HCT116 (cell line): ENCODE measurements at regions not wholly inside any gene's neighbourhood (a gene's known extent, or its start where the extent isn't known, plus 50 kb on each side); places are given as distances from the start of the nearest gene placed in this dataset.

Experiments
- ATAC-seq: fragments of 200-7000 bp; cut with Tn5 transposase; 2 replicates; pipeline ENCODE4 v1.9.1; 2020; ENCODE audit warnings: mild to moderate bottlenecking, moderate library complexity
- BruUV-seq: library from RNA; stranded (reverse); fragments of 400-500 nt; replicated peaks from 2 replicates; lab custom pipeline; 2021; lab: Mats Ljungman, UMichigan
- CTCF ChIA-PET: fragments of 300-600 bp; sonication (Branson Sonifier 250); formaldehyde crosslinking; loops from one replicate; lab custom pipeline; 2021; ENCODE audit warnings: antibody characterized with exemption; lab: Charles Lee
- POLR2A ChIA-PET: fragments of 300-600, 350-600 bp; sonication (Branson Sonifier 250); formaldehyde crosslinking; loops from one replicate; lab custom pipeline; 2021; ENCODE audit warnings: antibody characterized with exemption; lab: Charles Lee
- RAD21 ChIA-PET, 2 experiments: fragments of 300-600 bp; sonication (Branson Sonifier 250); formaldehyde crosslinking; loops; one replicate each; lab custom pipeline; 2023; ENCODE audit warnings: low total read pairs in 2 of 2; ENCODE audit not compliant: uncharacterized antibody in 2 of 2, unreplicated experiment in 2 of 2, low non-redundant PET in 1 of 2; lab: Charles Lee
- DNase-seq: peaks from one replicate; pipeline ENCODE4 v3.0.0-alpha.2; 2010; ENCODE audit warnings: low read depth, low spot score
- H2AFZ ChIP-seq: fragments of 200-600 bp; shearing (Covaris generic), sonication (generic); 2 replicates; pipeline ENCODE4 v1.6.1; 2017; ENCODE audit warnings: low read depth, mixed run types, mixed read lengths, antibody characterized with exemption, low read length; ENCODE audit not compliant: poor library complexity, severe bottlenecking
- H3K27ac ChIP-seq: 2 replicates; pipeline ENCODE4 v1.5.1; 2012; ENCODE audit warnings: low read depth, low read length
- H3K27me3 ChIP-seq: fragments of 200-600 bp; sonication (generic); 2 replicates; pipeline ENCODE4 v1.6.1; 2016; ENCODE audit warnings: mixed run types, low read length, mixed read lengths; ENCODE audit not compliant: insufficient read depth
- H3K36me3 ChIP-seq, 2 experiments: fragments of 200-500 bp in 1 of 2; fragments of 200-600 bp in 1 of 2; sonication (Bioruptor generic) in 1 of 2; sonication (generic) in 1 of 2; 2 replicates each; pipeline versions ENCODE4 v1.5.1 to v1.6.1; 2014 to 2016; ENCODE audit warnings: low read length in 2 of 2, inconsistent platforms in 1 of 2, mixed read lengths in 1 of 2, mixed run types in 1 of 2; ENCODE audit not compliant: insufficient read depth in 2 of 2, control insufficient read depth in 1 of 2
- H3K4me1 ChIP-seq, 2 experiments: fragments of 200-600 bp in 1 of 2; sonication (generic) in 1 of 2; 2 replicates each; pipeline versions ENCODE4 v1.5.1 to v1.6.1; 2012 to 2017; ENCODE audit warnings: low read length in 2 of 2, inconsistent platforms in 1 of 2, mild to moderate bottlenecking in 1 of 2, mixed read lengths in 1 of 2, mixed run types in 1 of 2, moderate library complexity in 1 of 2; ENCODE audit not compliant: insufficient read depth in 2 of 2, control insufficient read depth in 1 of 2
- H3K4me2 ChIP-seq: fragments of 200-600 bp; sonication (generic); 2 replicates; pipeline ENCODE4 v1.6.1; 2017; ENCODE audit warnings: mixed run types, low read length, mixed read lengths
- H3K4me3 ChIP-seq, 2 experiments: fragments of 200-600 bp in 1 of 2; sonication (generic) in 1 of 2; replicated peaks in 1 of 2; 2 replicates each; pipeline ENCODE4 v1.5.1; 2011 to 2016; ENCODE audit warnings: low read length in 2 of 2, control low read depth in 1 of 2, low read depth in 1 of 2, mild to moderate bottlenecking in 1 of 2, mixed read lengths in 1 of 2, mixed run types in 1 of 2
- H3K79me2 ChIP-seq: fragments of 200-600 bp; sonication (generic); 2 replicates; pipeline ENCODE4 v1.6.1; 2017; ENCODE audit warnings: mild to moderate bottlenecking, mixed run types, low read length, moderate library complexity, mixed read lengths; ENCODE audit not compliant: insufficient read depth
- H3K9ac ChIP-seq: fragments of 200-600 bp; sonication (generic); 2 replicates; pipeline ENCODE4 v1.6.1; 2016; ENCODE audit warnings: low read length, mixed read lengths
- H3K9me2 ChIP-seq: fragments of 200-600 bp; sonication (generic), shearing (Covaris generic); 2 replicates; pipeline ENCODE4 v1.6.1; 2017; ENCODE audit warnings: mixed run types, mild to moderate bottlenecking, moderate library complexity; ENCODE audit not compliant: insufficient read depth
- H3K9me3 ChIP-seq, 2 experiments: fragments of 200-500 bp in 1 of 2; fragments of 200-600 bp in 1 of 2; sonication (Bioruptor generic) in 1 of 2; sonication (generic) in 1 of 2; 2 replicates each; pipeline ENCODE4 v1.6.1; 2014 to 2017; ENCODE audit warnings: low read length in 2 of 2, mixed read lengths in 2 of 2, inconsistent platforms in 1 of 2, low read depth in 1 of 2, mild to moderate bottlenecking in 1 of 2, mixed run types in 1 of 2, moderate library complexity in 1 of 2; ENCODE audit not compliant: control insufficient read depth in 1 of 2, insufficient read depth in 1 of 2
- H4K20me1 ChIP-seq: fragments of 200-600 bp; sonication (generic), shearing (Covaris generic); 2 replicates; pipeline ENCODE4 v1.6.1; 2017; ENCODE audit warnings: mixed run types, mild to moderate bottlenecking, moderate library complexity; ENCODE audit not compliant: insufficient read depth
- CEBPB ChIP-seq: IDR thresholded peaks from 2 replicates; pipeline ENCODE4 v1.6.1; 2012; ENCODE audit warnings: low read depth
- CTCF ChIP-seq, 3 experiments: fragments of 200-600 bp in 1 of 3; sonication (generic) in 1 of 3; IDR thresholded peaks in 2 of 3; conservative IDR thresholded peaks in 1 of 3; 2 replicates each; pipeline ENCODE4 v1.5.1; 2012 to 2017; ENCODE audit warnings: low read depth in 2 of 3, low read length in 2 of 3, antibody characterized with exemption in 1 of 3, borderline replicate concordance in 1 of 3, control low read depth in 1 of 3, mild to moderate bottlenecking in 1 of 3, mixed read lengths in 1 of 3, mixed run types in 1 of 3, moderate library complexity in 1 of 3; ENCODE audit not compliant: insufficient read depth in 1 of 3
- FOSL1 ChIP-seq: IDR thresholded peaks from 2 replicates; pipeline ENCODE4 v1.6.1; 2012; ENCODE audit warnings: low read depth
- JUND ChIP-seq: IDR thresholded peaks from 2 replicates; pipeline ENCODE4 v1.6.1; 2012
- MAX ChIP-seq: IDR thresholded peaks from 2 replicates; pipeline ENCODE4 v1.6.1; 2012
- POLR2AphosphoS5 ChIP-seq: IDR thresholded peaks from 2 replicates; pipeline ENCODE4 v1.6.1; 2011; ENCODE audit warnings: mild to moderate bottlenecking, low read depth, low read length, moderate library complexity
- RAD21 ChIP-seq: IDR thresholded peaks from 2 replicates; pipeline ENCODE4 v1.6.1; 2012; ENCODE audit warnings: low read depth, mild to moderate bottlenecking
- REST ChIP-seq: IDR thresholded peaks from 2 replicates; pipeline ENCODE4 v1.6.1; 2012; ENCODE audit warnings: low read depth
- SRF ChIP-seq: IDR thresholded peaks from 2 replicates; pipeline ENCODE4 v1.6.1; 2012; ENCODE audit warnings: low read depth
- ZNF274 ChIP-seq: fragments of 200-500 bp; sonication (Bioruptor generic); IDR thresholded peaks from 2 replicates; pipeline ENCODE4 v1.6.1; 2014; ENCODE audit warnings: mild to moderate bottlenecking, low read depth, low read length, inconsistent platforms
- intact Hi-C: fragments of 100-400 bp; cut with micrococcal nuclease; formaldehyde crosslinking; loops from 2 replicates; pipeline ENCODE4 v1.10.0; 2022

GRCh38 chr13:59468396-59468795 is 695.3 kb downstream of the DIAPH3 start:
- no peaks in the 10 kb centered on the region for H3K4me1 ChIP-seq
- BruUV-seq: no TSS peak
- no peak overlapping the region for H3K27ac ChIP-seq
- H3K79me2 ChIP-seq: no peaks in the 10 kb centered on the region
- H3K36me3 ChIP-seq: no peaks in the 10 kb centered on the region
- no peak for ATAC-seq
- POLR2A ChIA-PET: no interaction called here
- no peak overlapping the region for H3K4me3 ChIP-seq
- intact Hi-C loops: no loop called here
- RAD21 ChIA-PET: no interaction called here
- no peak for DNase-seq
- H3K9me3 ChIP-seq: no peaks in the 10 kb centered on the region
- H3K9me2 ChIP-seq: no peaks in the 10 kb centered on the region
- H2AFZ ChIP-seq: no peak overlapping the region
- CTCF ChIA-PET: interaction anchor here (0.9 kb wide), 1 partner anchor 8 kb away, joined by 3 read pairs; no protein-coding TSS in a partner anchor
- H3K4me2 ChIP-seq: no peak overlapping the region
- TF ChIP-seq RAD21 (no peak), JUND (no peak), POLR2AphosphoS5 (no peak), SRF (no peak), MAX (no peak), ZNF274 (no peak), CTCF (IDR thresholded peaks at IDR 0.05 in 2 of 3, conservative IDR thresholded peaks at IDR 0.05 in 1 of 3; ENCODE audit: borderline replicate concordance in 1 of 3, insufficient read depth in 1 of 3, low read depth in 2 of 3, low read length in 2 of 3) (no peak), CEBPB (no peak), REST (no peak), FOSL1 (no peak)
- H4K20me1 ChIP-seq: no peaks in the 10 kb centered on the region
- peaks cover 9% of the 10 kb centered on the region for H3K27me3 ChIP-seq
- no peak overlapping the region for H3K9ac ChIP-seq
